ENCODE measurements at regions not wholly inside any gene's neighbourhood (a gene's known extent, or its start where the extent isn't known, plus 50 kb on each side); places are given as distances from the start of the nearest gene placed in this dataset.
A peak's percentile ranks its signal among the peaks of the same experiment; 100 is the strongest.

DNA sequence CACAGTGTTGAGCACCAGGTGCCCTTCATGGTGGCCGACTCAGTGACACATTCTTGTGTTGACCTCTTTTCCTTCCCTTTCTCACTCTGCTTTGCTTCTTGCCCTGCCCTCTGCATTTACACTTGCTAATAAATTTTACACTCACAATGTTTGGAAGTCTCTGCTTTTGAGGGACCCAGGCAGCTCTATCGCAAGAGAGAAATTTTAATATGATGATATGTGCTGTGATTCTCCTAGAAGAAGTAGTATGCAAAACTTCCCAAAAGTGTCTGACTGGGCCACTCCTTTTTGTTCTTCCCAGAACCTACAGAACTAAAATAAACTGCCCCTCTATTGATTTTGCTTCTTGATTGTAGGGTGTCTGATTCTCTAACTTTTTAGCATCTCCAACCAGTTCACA lies 135.0 kb downstream of the IRS1 start:
- Mint-ChIP-seq H3K27me3 (ENCODE audit: low read depth) (no peaks in the 10 kb centered on the region), H3K27ac (no peak overlapping the region), H3K4me3 (no peak overlapping the region), H3K4me1 (peaks cover 16% of the 10 kb centered on the region), H3K9me3 (no peaks in the 10 kb centered on the region), H3K36me3 (no peaks in the 10 kb centered on the region)
- no peak for DNase-seq (ENCODE audit: low spot score in 2 of 2, unreplicated experiment in 2 of 2)
- TF ChIP-seq CTCF (IDR thresholded peaks at IDR 0.05; ENCODE audit: unreplicated experiment): no peak

- TF ChIP-seq CTCF (IDR thresholded peaks at IDR 0.05; ENCODE audit: unreplicated experiment): no peak
- no peaks in the 10 kb centered on the region for H3K36me3 Mint-ChIP-seq
Observed at GRCh38 chr2:226664140-226664539, 135.5 kb downstream of the IRS1 start.

GRCh38 chr2:226661789-226662545 lies 137.7 kb downstream of the IRS1 start:
- Mint-ChIP-seq H3K9me3 (no peaks in the 10 kb centered on the region), H3K27ac (peak overlapping the region; percentile 37), H3K4me1 (peaks cover 33% of the 10 kb centered on the region), H3K36me3 (no peaks in the 10 kb centered on the region), H3K4me3 (no peak overlapping the region), H3K27me3 (ENCODE audit: low read depth) (no peaks in the 10 kb centered on the region)
- no peak for DNase-seq (ENCODE audit: low spot score in 2 of 2, unreplicated experiment in 2 of 2)
- TF ChIP-seq CTCF (IDR thresholded peaks at IDR 0.05; ENCODE audit: unreplicated experiment): no peak

More at GRCh38 chr2:226664140-226664539, 135.5 kb downstream of the IRS1 start:
- no peak overlapping the region for H3K4me3 Mint-ChIP-seq
- H3K9me3 Mint-ChIP-seq: no peaks in the 10 kb centered on the region
- peaks cover 21% of the 10 kb centered on the region for H3K4me1 Mint-ChIP-seq
- no peak overlapping the region for H3K27ac Mint-ChIP-seq
- H3K27me3 Mint-ChIP-seq (ENCODE audit: low read depth): no peaks in the 10 kb centered on the region
- DNase-seq (ENCODE audit: low spot score in 2 of 2, unreplicated experiment in 2 of 2): no peak

DNA sequence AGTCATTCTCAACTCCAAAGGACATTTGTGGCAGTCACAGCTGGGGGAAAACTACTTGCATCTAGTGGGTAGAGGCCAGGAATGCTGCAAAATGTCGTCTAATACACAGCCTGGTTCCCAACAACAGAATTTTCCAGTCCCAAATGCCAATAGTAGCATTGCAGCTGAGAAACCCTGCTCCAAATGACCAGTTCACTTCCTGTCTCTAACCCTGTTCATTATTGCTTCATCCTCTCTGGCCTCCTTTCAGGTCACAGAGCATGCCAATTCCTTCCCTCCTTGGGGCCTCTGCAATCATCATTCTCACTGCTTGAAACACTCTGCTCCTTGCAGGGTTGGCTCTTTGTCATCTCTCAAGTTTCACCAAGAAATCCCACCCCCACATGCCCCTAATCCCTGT lies 139.1 kb downstream of the IRS1 start:
- Mint-ChIP-seq H3K9me3 (no peaks in the 10 kb centered on the region), H3K27me3 (ENCODE audit: low read depth) (no peaks in the 10 kb centered on the region), H3K4me3 (no peak overlapping the region), H3K4me1 (peaks cover 43% of the 10 kb centered on the region), H3K27ac (peak overlapping the region; percentile 57), H3K36me3 (no peaks in the 10 kb centered on the region)
- DNase-seq (ENCODE audit: low spot score in 2 of 2, unreplicated experiment in 2 of 2): no peak
- no peak for TF ChIP-seq CTCF (IDR thresholded peaks at IDR 0.05; ENCODE audit: unreplicated experiment)

DNA sequence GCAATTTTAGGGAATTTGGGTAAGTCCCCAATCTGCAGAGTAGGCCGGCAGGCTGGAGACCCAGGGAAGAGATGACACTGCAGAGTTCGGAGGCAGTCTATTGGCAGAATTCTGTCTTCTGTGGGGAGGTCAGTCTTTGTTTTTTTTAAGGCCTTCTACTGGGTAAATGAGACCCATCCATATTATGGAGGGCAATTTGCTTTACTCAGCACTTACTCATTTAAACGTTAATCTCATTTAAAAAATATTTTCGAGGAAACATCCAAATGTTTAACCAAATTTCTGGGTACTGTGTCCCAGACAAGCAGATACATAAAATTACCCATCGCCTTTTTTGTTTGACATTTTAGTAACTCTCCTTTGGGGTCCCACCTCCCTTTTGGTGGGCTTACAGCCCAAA lies 139.5 kb downstream of the IRS1 start:
- Mint-ChIP-seq H3K27me3 (ENCODE audit: low read depth) (no peaks in the 10 kb centered on the region), H3K4me1 (peaks cover 44% of the 10 kb centered on the region), H3K36me3 (no peaks in the 10 kb centered on the region), H3K9me3 (no peaks in the 10 kb centered on the region), H3K4me3 (no peak overlapping the region), H3K27ac (peak overlapping the region; percentile 57)
- TF ChIP-seq CTCF (IDR thresholded peaks at IDR 0.05; ENCODE audit: unreplicated experiment): no peak
- DNase-seq (ENCODE audit: low spot score in 2 of 2, unreplicated experiment in 2 of 2): no peak
